Activated T-cell treated with anti-CD3 and anti-CD28 coated beads for 4 hours (primary cell): ENCODE measurements at regions not wholly inside any gene's neighbourhood (a gene's known extent, or its start where the extent isn't known, plus 50 kb on each side); places are given as distances from the start of the nearest gene placed in this dataset.

Experiments
- DNase-seq: peaks from one replicate; pipeline ENCODE4 v3.0.0-alpha.2; 2020

- DNase-seq, result no peak
Observed at GRCh38 chr13:71939186-71939585, 72.2 kb upstream of the DACH1 start.

DNA sequence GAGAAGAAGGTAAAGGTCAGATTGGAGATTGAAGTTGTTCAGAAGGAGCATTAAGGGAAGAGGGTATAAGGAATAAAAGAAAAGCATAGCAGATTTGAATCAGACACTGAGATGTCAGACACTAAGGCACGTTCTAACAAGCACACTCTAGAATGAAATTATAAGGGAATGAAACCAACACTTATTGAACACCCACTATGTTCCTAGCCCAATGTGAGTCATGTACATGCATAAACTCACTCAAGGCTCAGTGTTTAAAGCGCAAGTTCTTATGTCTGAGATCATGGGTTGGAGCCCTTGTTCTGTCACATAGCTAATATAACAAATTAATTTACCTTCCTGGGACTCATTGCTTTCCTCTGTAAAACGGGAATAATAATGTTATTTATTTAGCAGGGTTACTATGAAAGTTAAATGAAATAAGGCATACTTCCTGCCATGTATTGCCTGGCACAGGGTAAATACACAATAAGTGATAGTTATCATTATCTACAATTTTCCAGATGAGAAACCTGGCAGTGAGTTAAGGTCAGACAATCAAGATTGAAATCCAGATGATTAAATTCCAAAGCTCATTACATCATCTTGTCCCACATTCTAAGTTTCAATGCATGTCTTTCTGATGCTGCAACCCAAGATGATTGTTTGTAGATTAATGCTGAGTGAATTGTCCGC lies 68.3 kb upstream of the DACH1 start:
- DNase-seq, result no peak

- no peak for DNase-seq
Observed at GRCh38 chr13:71924931-71925330, 57.9 kb upstream of the DACH1 start.

DNA sequence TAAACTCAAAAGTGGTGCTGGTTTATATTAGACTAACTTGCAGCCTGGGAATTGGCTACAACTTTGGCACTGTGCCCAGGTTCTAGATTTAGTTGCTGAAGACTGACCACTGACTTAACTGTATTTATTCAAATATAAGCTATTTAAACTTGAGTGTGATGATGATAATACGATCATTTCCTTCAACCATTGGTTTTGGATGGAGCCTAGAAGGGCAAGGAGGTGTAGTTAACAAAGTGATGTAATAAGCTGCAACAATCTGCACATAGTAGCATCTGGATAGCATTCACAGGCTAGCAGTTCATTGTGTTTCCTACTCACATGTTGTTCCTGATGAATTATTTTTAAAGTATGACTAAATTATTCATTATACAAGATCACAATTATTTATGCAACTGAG lies 55.2 kb upstream of the DACH1 start:
- DNase-seq, result no peak
